ENCODE measurements at regions not wholly inside any gene's neighbourhood (a gene's known extent, or its start where the extent isn't known, plus 50 kb on each side); places are given as distances from the start of the nearest gene placed in this dataset.

DNA sequence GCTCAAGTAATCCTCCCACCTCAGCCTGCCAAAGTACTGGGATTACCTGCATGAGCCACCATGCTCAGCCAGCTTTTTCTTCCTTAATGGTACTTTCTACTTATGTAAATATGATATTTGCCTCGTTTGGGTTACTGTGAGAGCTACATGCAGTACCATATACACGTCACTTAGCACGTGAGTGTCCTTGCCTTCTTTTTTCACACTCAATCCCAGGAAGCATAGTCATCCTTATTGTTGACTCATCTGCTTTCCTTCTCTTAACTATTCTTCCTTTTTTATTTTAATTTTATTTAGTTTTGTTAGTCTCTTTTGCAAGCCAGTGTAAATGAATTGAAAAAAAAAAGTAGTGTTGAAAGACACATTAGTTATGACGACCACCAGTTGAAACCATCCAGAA lies 205.9 kb downstream of the HIPK3 start:
- TF ChIP-seq, protein P1, sequence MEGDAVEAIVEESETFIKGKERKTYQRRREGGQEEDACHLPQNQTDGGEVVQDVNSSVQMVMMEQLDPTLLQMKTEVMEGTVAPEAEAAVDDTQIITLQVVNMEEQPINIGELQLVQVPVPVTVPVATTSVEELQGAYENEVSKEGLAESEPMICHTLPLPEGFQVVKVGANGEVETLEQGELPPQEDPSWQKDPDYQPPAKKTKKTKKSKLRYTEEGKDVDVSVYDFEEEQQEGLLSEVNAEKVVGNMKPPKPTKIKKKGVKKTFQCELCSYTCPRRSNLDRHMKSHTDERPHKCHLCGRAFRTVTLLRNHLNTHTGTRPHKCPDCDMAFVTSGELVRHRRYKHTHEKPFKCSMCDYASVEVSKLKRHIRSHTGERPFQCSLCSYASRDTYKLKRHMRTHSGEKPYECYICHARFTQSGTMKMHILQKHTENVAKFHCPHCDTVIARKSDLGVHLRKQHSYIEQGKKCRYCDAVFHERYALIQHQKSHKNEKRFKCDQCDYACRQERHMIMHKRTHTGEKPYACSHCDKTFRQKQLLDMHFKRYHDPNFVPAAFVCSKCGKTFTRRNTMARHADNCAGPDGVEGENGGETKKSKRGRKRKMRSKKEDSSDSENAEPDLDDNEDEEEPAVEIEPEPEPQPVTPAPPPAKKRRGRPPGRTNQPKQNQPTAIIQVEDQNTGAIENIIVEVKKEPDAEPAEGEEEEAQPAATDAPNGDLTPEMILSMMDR (IDR thresholded peaks at IDR 0.05): no peak
- TF ChIP-seq POLR2A (IDR thresholded peaks at IDR 0.05): no peak
